ENCODE measurements at regions not wholly inside any gene's neighbourhood (a gene's known extent, or its start where the extent isn't known, plus 50 kb on each side); places are given as distances from the start of the nearest gene placed in this dataset.
"Not testable (repeated sequence)": the region's sequence is repeated elsewhere in the genome, so short reads cannot be mapped to it uniquely, and the experiment has no call there.

- no peak for DNase-seq
Measured at GRCh38 chr11:112518371-112518770, 257.7 kb upstream of the PLET1 start.

GRCh38 chr11:112519751-112520150 is 259.1 kb upstream of the PLET1 start:
- DNase-seq = no peak

- DNase-seq = no peak
Measured at GRCh38 chr11:112520354-112520753, 259.7 kb upstream of the PLET1 start.

- no peak for DNase-seq
Measured at GRCh38 chr11:112522536-112522935, 261.9 kb upstream of the PLET1 start.

- DNase-seq = no peak
Measured at GRCh38 chr11:112523031-112523430, 262.4 kb upstream of the PLET1 start.

GRCh38 chr11:112523477-112523876 is 262.8 kb upstream of the PLET1 start:
- no peak for DNase-seq

- no peak for DNase-seq
Measured at GRCh38 chr11:112523951-112524350, 263.3 kb upstream of the PLET1 start.

- DNase-seq = no peak
Measured at GRCh38 chr11:112524798-112525197, 264.1 kb upstream of the PLET1 start.

- DNase-seq = no peak
Measured at GRCh38 chr11:112525270-112525669, 264.6 kb upstream of the PLET1 start.

- no peak for DNase-seq
Measured at GRCh38 chr11:112525844-112526590, 265.4 kb upstream of the PLET1 start.

- no peak for DNase-seq
Measured at GRCh38 chr11:112526699-112527416, 266.2 kb upstream of the PLET1 start.

- no peak for DNase-seq
Measured at GRCh38 chr11:112529071-112529470, 268.4 kb upstream of the PLET1 start.

- DNase-seq = no peak
Measured at GRCh38 chr11:112532506-112532905, 271.8 kb upstream of the PLET1 start.

GRCh38 chr11:112533682-112534081 is 273.0 kb upstream of the PLET1 start:
- no peak for DNase-seq

GRCh38 chr11:112534208-112534607 is 273.5 kb upstream of the PLET1 start:
- no peak for DNase-seq

- no peak for DNase-seq
Measured at GRCh38 chr11:112537026-112537425, 276.4 kb upstream of the PLET1 start.

- no peak for DNase-seq
Measured at GRCh38 chr11:112537846-112538330, 277.2 kb upstream of the PLET1 start.

- no peak for DNase-seq
Measured at GRCh38 chr11:112538534-112539280, 278.0 kb upstream of the PLET1 start.

- DNase-seq = not testable (repeated sequence)
Measured at GRCh38 chr11:112539281-112539555, 278.6 kb upstream of the PLET1 start.

- DNase-seq = no peak
Measured at GRCh38 chr11:112539741-112540140, 279.1 kb upstream of the PLET1 start.

GRCh38 chr11:112540261-112540660 is 279.6 kb upstream of the PLET1 start:
- no peak for DNase-seq

GRCh38 chr11:112541140-112542046 is 280.7 kb upstream of the PLET1 start:
- no peak for DNase-seq

- DNase-seq = no peak
Measured at GRCh38 chr11:112542479-112542878, 281.8 kb upstream of the PLET1 start.
